ENCODE measurements at regions not wholly inside any gene's neighbourhood (a gene's known extent, or its start where the extent isn't known, plus 50 kb on each side); places are given as distances from the start of the nearest gene placed in this dataset.

- WGBS (ENCODE audit: insufficient coverage, insufficient replicate concordance, low lambda C conversion rate, missing lambda C conversion rate): 65% methylated on average over 4 of the region's 4 CpGs
- intact Hi-C loops (cut with micrococcal nuclease; ENCODE audit: unreplicated experiment): no loop called here
- TF ChIP-seq STAT1 (conservative IDR thresholded peaks at IDR 0.05) (no peak), SMAD5 (IDR thresholded peaks at IDR 0.05; ENCODE audit: low read depth) (no peak), SMAD1 (IDR thresholded peaks at IDR 0.05; ENCODE audit: low read depth, partially characterized antibody) (no peak), BRCA1 (IDR thresholded peaks at IDR 0.05; ENCODE audit: low read depth, low read length) (no peak), USF1 (IDR thresholded peaks at IDR 0.05; ENCODE audit: borderline replicate concordance, extremely low read length, insufficient read depth, low read depth, low read length) (no peak), ZBTB40 (IDR thresholded peaks at IDR 0.05; ENCODE audit: borderline replicate concordance) (no peak), CBFB (IDR thresholded peaks at IDR 0.05; ENCODE audit: low read depth) (no peak), FOXK2 (IDR thresholded peaks at IDR 0.05) (no peak), PML (IDR thresholded peaks at IDR 0.05; ENCODE audit: low read length) (no peak), CBX3 (IDR thresholded peaks at IDR 0.05; ENCODE audit: borderline replicate concordance, low read depth) (no peak), MEF2B (IDR thresholded peaks at IDR 0.05; ENCODE audit: partially characterized antibody, poor library complexity, severe bottlenecking) (no peak), DPF2 (IDR thresholded peaks at IDR 0.05) (no peak), TCF12 (IDR thresholded peaks at IDR 0.05; ENCODE audit: low read depth, low read length) (no peak), ZBED1 (IDR thresholded peaks at IDR 0.05; ENCODE audit: borderline replicate concordance) (no peak)
- Histone ChIP-seq H2AFZ (ENCODE audit: control insufficient read depth, low read depth, low read length) (no peak overlapping the region), H3K27me3 (replicated peaks in 1 of 2; ENCODE audit: control insufficient read depth in 2 of 2, insufficient read depth in 2 of 2, low read length in 1 of 2) (no peaks in the 10 kb centered on the region), H4K20me1 (ENCODE audit: control insufficient read depth, insufficient read depth) (no peaks in the 10 kb centered on the region), H3K9me3 (replicated peaks; ENCODE audit: control insufficient read depth, insufficient read depth, low read length) (no peaks in the 10 kb centered on the region), H3K4me3 (no peak overlapping the region), H3K9ac (ENCODE audit: control insufficient read depth, insufficient read depth, low read length) (no peak overlapping the region), H3K4me2 (ENCODE audit: control insufficient read depth, insufficient read depth) (no peak overlapping the region), H3K4me1 (ENCODE audit: control insufficient read depth, insufficient read depth, low read length) (no peaks in the 10 kb centered on the region), H3K36me3 (ENCODE audit: control insufficient read depth in 2 of 2, insufficient read depth in 2 of 2, low read length in 1 of 2) (no peaks in the 10 kb centered on the region), H3K27ac (ENCODE audit: control insufficient read depth, insufficient read depth) (no peak overlapping the region), H3K79me2 (ENCODE audit: control insufficient read depth, insufficient read depth, low read length) (no peaks in the 10 kb centered on the region)
- ChIA-PET POLR2A (no interaction called here), CTCF (interaction anchor here (1.1 kb wide), 1 partner anchor 111 kb away, joined by 3 read pairs; the partner anchor contains the start of gene SFRP4), RAD21 (ENCODE audit: unreplicated experiment) (no interaction called here), SMC1A (ENCODE audit: uncharacterized antibody, unreplicated experiment) (no interaction called here)
- in situ Hi-C loops (cut with MboI): no loop called here
- FAIRE-seq (no peak), ATAC-seq (no peak), DNase-seq (ENCODE audit: low read depth, low spot score) (no peak)
- BruUV-seq (replicated peaks): no TSS peak
Observed at GRCh38 chr7:38027884-38028455, 107.5 kb downstream of the EPDR1 start.

All from GM12878 (cell line).